WERI-Rb-1 (cell line): ENCODE measurements at regions not wholly inside any gene's neighbourhood (a gene's known extent, or its start where the extent isn't known, plus 50 kb on each side); places are given as distances from the start of the nearest gene placed in this dataset.
A peak's percentile ranks its signal among the peaks of the same experiment; 100 is the strongest.
"Not testable (repeated sequence)": the region's sequence is repeated elsewhere in the genome, so short reads cannot be mapped to it uniquely, and the experiment has no call there.

Experiments used
- DNase-seq: peaks from one replicate; pipeline ENCODE4 v3.0.0-alpha.2; 2020
- H3K27ac ChIP-seq: fragments of 250-450 bp; sonication (Bioruptor Pico); 2 replicates; pipeline ENCODE4 v1.5.1; 2020; ENCODE audit warnings: mild to moderate bottlenecking, moderate library complexity
- H3K27me3 ChIP-seq: fragments of 250-450 bp; sonication (Bioruptor Pico); 2 replicates; pipeline ENCODE4 v1.5.1; 2021; ENCODE audit warnings: mild to moderate bottlenecking, low read depth, moderate library complexity; ENCODE audit not compliant: insufficient read depth, severe bottlenecking
- H3K36me3 ChIP-seq: fragments of 250-450 bp; sonication (Bioruptor Pico); 2 replicates; pipeline ENCODE4 v1.5.1; 2020; ENCODE audit warnings: mild to moderate bottlenecking, moderate library complexity
- H3K4me3 ChIP-seq: 2 replicates; pipeline ENCODE4 v1.5.1; 2011; ENCODE audit warnings: low read depth, mild to moderate bottlenecking, control low read depth, low read length
- H3K9me3 ChIP-seq: fragments of 250-450 bp; sonication (Bioruptor Pico); 2 replicates; pipeline ENCODE4 v1.5.1; 2021; ENCODE audit warnings: mild to moderate bottlenecking, moderate library complexity; ENCODE audit not compliant: severe bottlenecking
- TF ChIP-seq, protein P1 (sequence below): IDR thresholded peaks from 2 replicates; pipeline ENCODE4 v1.5.1; 2011; ENCODE audit warnings: low read depth, mild to moderate bottlenecking, control low read depth, inconsistent platforms, low read length

DNA sequence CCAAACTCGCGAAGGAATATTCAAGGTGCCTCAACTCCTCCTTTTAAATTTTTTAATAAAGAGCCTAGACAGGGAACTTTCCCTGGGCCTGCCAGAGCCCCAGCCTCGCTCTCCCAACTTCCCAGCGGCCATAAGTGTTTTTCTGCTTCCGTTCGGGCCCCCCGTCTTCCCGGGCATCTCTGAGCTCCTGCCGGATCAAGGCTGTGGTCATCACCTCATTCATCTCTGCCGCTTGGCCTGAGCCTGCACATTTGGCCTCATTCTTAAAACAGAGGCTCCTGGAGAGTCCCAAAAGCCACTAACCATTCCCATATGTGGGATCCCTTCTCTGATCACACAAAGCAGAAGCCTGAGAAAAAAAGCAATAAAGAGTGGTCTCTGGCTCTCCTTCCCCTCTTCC lies 969.1 kb upstream of the DEFB115 start:
- no peak overlapping the region for H3K27ac ChIP-seq
- H3K27me3 ChIP-seq: peaks cover 28% of the 10 kb centered on the region
- peaks cover 4% of the 10 kb centered on the region for H3K9me3 ChIP-seq
- TF ChIP-seq, protein P1, sequence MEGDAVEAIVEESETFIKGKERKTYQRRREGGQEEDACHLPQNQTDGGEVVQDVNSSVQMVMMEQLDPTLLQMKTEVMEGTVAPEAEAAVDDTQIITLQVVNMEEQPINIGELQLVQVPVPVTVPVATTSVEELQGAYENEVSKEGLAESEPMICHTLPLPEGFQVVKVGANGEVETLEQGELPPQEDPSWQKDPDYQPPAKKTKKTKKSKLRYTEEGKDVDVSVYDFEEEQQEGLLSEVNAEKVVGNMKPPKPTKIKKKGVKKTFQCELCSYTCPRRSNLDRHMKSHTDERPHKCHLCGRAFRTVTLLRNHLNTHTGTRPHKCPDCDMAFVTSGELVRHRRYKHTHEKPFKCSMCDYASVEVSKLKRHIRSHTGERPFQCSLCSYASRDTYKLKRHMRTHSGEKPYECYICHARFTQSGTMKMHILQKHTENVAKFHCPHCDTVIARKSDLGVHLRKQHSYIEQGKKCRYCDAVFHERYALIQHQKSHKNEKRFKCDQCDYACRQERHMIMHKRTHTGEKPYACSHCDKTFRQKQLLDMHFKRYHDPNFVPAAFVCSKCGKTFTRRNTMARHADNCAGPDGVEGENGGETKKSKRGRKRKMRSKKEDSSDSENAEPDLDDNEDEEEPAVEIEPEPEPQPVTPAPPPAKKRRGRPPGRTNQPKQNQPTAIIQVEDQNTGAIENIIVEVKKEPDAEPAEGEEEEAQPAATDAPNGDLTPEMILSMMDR: no peak
- DNase-seq: no peak
- no peak overlapping the region for H3K4me3 ChIP-seq
- H3K36me3 ChIP-seq: no peaks in the 10 kb centered on the region

DNA sequence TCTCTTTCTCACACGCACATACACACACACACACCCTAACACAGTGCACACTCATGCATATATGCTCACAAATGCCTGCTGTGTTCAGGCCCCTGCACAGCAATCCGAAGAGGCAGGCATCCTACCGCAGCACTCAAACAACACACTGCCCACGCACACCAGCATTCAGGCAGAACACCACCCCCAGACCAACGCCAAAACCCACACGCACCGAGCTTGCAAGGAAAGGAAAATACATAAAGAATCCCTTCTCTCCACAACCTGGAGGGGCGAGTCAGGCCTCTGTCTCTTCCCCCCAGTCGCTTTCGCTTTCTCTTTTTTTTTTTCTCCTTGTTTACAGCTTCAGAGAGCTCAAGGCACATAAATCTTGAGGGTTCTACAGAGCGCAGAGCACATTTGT lies 968.4 kb upstream of the DEFB115 start:
- H3K36me3 ChIP-seq, H3K9me3 ChIP-seq, H3K27ac ChIP-seq, H3K4me3 ChIP-seq, DNase-seq: not testable (repeated sequence)
- peaks cover 21% of the 10 kb centered on the region for H3K27me3 ChIP-seq

DNA sequence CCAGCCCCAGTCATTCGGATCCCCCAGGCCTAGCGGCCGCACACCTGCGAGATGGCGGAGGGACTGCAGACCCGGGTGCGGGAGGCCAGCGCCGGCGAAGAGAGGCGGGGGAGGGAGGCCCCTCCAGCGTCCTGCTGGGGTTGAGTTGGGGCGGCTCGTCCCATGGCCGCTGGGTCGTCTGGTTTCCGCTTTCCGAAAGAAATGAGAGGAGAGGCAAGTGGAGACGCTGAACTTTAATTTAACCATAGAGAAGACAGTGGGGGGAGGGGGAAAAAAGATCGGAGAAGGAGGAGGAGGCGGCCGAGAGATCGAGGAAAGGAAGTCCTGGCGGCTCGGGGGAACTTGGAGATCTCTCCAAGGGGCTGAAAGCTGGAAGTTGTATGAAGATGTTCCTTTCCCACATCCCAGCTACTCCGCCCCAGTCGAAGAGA lies 967.7 kb upstream of the DEFB115 start:
- not testable (repeated sequence) for DNase-seq, H3K27ac ChIP-seq, H3K4me3 ChIP-seq

DNA sequence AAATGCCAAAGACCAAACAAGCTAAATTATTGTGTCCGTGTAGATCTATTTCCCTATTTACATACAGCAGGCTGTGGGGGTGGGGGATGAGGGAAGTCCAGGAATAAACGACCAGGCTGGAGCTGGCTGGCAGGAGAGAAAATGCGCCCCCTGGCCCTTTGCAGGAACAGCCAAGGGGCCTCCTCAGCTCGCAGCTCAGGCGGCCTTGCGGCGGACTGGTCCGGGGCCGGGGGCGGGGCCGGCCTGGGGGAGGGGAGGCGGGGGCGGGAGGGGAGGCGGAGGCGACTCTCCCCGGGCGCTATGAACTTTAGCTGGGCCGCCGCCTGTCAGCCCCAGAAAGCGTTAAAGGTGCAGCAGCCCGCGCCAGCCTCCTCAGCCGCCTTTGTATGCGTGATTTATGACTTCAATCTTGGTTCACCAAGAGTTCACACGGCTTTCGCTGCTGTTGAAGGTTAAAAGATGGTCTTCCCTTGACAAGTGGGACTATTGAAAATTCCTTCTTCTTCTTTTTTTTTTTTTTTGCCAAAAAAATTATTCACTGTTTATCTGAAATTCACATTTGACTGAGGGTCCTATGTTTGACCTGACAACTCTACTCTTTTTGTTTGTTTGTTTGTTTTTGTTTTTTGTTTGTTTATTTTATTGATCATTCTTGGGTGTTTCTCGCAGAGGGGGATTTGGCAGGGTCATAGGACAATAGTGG lies 967.0 kb upstream of the DEFB115 start:
- H3K9me3 ChIP-seq, DNase-seq, H3K36me3 ChIP-seq, H3K27ac ChIP-seq, H3K4me3 ChIP-seq: not testable (repeated sequence)
- peaks cover 12% of the 10 kb centered on the region for H3K27me3 ChIP-seq

More for the DNA sequence above, 967.7 kb upstream of the DEFB115 start:
- H3K9me3 ChIP-seq, H3K36me3 ChIP-seq: not testable (repeated sequence)
- peaks cover 16% of the 10 kb centered on the region for H3K27me3 ChIP-seq

DNA sequence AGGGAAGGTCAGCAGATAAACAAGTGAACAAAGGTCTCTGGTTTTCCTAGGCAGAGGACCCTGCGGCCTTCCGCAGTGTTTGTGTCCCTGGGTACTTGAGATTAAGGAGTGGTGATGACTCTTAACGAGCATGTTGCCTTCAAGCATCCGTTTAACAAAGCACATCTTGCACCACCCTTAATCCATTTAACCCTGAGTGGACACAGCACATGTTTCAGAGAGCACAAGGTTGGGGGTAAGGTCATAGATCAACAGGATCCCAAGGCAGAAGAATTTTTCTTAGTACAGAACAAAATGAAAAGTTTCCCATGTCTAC lies 966.4 kb upstream of the DEFB115 start:
- not testable (repeated sequence) for H3K4me3 ChIP-seq, H3K36me3 ChIP-seq

DNA sequence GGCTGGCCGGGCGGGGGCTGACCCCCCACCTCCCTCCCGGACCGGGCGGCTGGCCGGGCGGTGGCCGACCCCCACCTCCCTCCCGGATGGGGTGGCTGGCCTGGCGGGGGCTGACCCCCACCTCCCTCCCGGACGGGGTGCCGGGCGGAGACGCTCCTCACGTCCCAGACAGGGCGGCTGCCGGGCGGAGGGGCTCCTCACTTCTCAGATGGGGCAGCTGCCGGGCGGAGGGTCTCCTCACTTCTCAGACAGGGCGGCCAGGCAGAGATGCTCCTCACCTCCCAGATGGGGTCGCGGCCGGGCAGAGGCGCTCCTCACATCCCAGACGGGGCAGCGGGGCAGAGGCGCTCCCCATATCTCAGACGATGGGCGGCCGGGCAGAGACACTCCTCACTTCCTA lies 965.8 kb upstream of the DEFB115 start:
- not testable (repeated sequence) for H3K9me3 ChIP-seq, H3K27me3 ChIP-seq, H3K36me3 ChIP-seq, H3K27ac ChIP-seq, DNase-seq, H3K4me3 ChIP-seq

More for the DNA sequence above, 966.4 kb upstream of the DEFB115 start:
- not testable (repeated sequence) for H3K27me3 ChIP-seq, H3K9me3 ChIP-seq, DNase-seq, H3K27ac ChIP-seq

DNA sequence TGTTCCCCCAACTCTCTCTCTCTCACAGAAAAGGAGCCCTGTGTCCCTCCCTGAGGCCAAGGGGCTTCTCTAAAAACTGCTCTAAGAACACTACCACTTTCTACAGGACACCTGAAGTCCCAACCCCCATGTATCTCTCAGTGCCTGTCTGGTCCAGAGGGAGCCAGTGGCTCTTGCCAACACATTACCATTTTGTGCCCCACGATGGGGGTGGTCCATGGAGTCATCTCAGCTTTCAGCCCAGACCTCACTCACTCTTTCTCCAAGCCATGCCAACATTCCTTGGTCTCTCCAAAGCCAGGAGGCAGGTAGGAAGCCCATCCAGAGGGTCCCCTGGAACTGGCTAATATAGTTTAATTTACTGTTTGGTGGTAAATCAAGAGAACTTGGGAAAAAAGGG lies 962.1 kb upstream of the DEFB115 start:
- H3K27ac ChIP-seq, DNase-seq: not testable (repeated sequence)

DNA sequence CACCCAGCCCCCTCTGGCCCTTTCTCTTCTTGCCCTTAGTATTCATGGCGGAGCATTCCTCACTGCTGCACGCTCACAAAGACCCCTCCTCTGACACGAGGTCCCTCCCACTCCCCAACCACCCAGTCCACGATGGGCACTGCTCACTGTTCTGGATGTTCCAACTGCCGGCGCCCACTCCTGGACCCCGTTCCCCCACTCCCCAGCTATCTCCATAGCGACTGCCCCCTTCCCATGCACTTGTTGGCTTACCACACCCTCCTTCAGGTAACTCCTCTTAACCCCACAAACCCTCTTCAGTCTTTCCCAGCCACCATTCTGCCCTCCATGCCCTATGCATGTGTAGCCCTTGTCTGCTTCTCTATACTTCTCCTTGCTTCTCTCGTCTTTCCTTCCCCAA lies 961.5 kb upstream of the DEFB115 start:
- not testable (repeated sequence) for H3K9me3 ChIP-seq, H3K36me3 ChIP-seq, H3K4me3 ChIP-seq, H3K27me3 ChIP-seq, DNase-seq, H3K27ac ChIP-seq

More for the DNA sequence above, 962.1 kb upstream of the DEFB115 start:
- not testable (repeated sequence) for H3K4me3 ChIP-seq, H3K9me3 ChIP-seq, H3K27me3 ChIP-seq, H3K36me3 ChIP-seq

DNA sequence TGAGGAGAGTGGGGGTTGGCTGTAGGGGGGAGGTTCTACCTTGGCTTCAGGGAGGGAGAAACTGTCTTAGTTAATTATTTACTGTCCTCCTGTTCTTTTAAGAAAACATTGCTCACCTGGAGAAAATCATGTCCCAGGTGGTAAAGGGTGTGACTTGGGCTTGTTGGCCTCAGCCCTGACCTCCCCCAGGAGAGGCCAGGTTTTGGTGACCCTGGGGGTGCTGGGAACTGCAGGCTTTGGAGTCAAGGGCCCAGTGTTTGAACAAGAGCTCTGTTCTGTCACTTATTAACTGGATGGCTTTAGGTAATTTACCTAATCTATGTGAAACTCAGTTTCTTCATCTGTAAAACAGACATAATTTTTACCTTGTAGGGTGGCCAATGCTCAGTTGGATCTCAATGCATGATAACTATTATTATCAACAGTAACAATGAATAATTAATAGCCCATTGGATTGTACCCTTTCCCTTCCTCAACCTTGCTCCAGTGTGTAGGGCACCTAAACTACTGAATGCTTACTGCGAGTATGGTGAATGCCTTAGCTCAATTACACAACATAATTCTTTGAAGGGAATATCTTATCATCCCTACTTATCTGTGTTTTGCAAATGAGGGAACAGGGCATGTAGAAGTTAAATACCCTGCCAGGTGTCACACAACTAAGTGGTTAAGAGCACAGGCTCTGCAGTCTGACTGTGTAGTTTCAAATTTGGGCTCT lies 959.4 kb upstream of the DEFB115 start:
- not testable (repeated sequence) for H3K27ac ChIP-seq, H3K9me3 ChIP-seq, DNase-seq, H3K4me3 ChIP-seq, H3K27me3 ChIP-seq, H3K36me3 ChIP-seq

DNA sequence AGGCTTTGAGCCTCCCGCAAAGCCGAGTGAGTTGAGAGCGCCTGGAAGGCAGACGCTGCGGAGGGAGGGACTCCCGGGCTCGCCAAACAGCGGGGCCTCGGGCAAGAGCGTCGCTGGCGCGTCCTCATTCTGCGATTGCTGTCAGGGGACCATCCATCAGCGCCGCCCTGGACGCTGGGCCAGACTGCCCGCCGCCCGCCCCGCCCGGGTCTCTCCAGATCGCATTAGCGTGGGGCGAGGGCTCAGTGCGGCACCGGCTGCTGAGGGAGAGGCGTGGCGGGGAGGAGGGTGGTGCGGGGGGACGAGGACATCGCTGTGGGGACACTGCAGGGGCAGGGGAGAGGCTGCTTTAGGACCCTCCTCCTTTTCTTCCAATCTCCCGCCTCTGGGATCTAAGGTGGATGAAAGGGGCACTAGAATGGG lies 957.2 kb upstream of the DEFB115 start:
- H3K36me3 ChIP-seq, H3K27me3 ChIP-seq, H3K27ac ChIP-seq, H3K4me3 ChIP-seq, H3K9me3 ChIP-seq: not testable (repeated sequence)
- peak; percentile 11 for DNase-seq

DNA sequence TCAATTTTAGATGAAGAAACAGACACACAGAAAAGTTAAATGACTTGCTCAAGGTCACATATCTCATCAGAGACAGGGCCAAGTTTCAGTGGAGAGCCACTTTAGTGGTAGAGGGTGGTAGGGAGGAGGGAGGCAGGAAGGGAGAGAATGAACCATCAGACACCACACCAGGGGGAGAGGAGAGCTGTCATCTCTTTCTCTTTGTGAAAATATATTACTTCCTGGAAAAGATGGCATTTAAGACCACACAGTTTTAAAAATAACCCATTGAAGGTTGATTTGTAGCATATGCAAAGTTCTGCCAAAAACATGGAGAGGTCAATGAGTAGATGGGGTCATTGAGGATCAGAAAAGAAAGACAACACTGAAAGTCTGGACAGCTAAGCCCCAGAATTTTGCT lies 954.7 kb upstream of the DEFB115 start:
- not testable (repeated sequence) for H3K4me3 ChIP-seq, DNase-seq, H3K27me3 ChIP-seq, H3K36me3 ChIP-seq, H3K9me3 ChIP-seq, H3K27ac ChIP-seq

DNA sequence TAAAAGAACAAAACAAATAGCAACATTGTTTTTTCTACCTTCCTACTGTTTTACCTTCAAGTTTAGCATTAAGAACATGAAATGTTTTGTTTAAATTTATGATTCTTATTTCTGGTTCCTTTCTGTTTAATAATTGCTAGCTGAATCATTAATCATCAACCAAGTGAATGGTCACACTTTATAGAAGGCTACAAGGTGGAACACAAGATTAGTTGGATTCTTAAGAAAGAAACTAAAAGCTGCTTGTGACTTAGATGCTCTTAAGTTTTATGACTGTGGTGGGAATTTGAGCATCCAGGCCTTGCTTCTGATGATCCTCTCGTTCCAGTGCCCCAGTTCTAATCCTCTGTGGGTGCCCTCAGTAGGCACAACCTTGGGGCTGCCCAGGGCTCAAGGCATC lies 947.5 kb upstream of the DEFB115 start:
- not testable (repeated sequence) for H3K9me3 ChIP-seq, H3K27me3 ChIP-seq, H3K27ac ChIP-seq, H3K36me3 ChIP-seq, DNase-seq, H3K4me3 ChIP-seq

DNA sequence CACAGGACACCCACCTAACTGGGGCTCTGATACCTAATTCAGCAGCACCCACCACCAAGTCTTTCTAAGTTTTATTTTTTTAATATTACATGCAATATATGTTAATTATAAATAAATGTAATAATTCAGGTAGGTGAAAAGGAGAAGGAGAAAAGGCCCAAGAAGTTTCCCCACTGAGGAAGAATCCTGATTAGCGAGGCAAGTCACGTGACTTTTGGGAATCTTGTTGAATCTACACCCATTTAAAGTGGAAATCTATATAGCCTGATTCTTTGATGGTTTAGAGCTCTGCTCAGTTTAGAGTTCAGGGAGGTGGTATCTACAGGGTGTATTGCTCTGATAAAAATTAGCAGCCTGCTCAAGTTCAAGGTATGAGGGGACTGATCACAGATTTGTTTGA lies 947.1 kb upstream of the DEFB115 start:
- not testable (repeated sequence) for H3K36me3 ChIP-seq

DNA sequence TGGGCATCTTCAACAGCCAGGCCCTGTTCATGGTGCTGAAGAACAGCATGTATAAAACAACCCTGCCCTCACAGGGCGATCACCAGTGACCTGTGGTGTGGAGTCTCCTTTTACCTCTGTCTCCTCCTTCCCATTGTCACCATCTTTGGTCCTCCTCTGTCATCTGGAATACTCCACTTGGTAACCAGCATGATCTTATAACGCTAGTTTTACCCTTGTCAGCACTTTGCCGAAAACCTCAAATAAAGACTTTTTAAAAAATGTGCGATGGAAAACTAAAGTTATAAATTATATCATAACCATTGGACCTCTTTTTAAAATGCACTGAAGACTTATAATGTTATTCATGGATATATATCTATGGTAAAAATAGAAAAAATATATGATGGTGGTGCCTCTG lies 945.2 kb upstream of the DEFB115 start:
- not testable (repeated sequence) for H3K4me3 ChIP-seq, H3K27me3 ChIP-seq, DNase-seq, H3K36me3 ChIP-seq, H3K9me3 ChIP-seq, H3K27ac ChIP-seq

More for the DNA sequence above, 947.1 kb upstream of the DEFB115 start:
- H3K27ac ChIP-seq, DNase-seq, H3K9me3 ChIP-seq, H3K27me3 ChIP-seq, H3K4me3 ChIP-seq: not testable (repeated sequence)
